HK-2 (cell line): ENCODE measurements at regions not wholly inside any gene's neighbourhood (a gene's known extent, or its start where the extent isn't known, plus 50 kb on each side); places are given as distances from the start of the nearest gene placed in this dataset.
"Not testable (repeated sequence)": the region's sequence is repeated elsewhere in the genome, so short reads cannot be mapped to it uniquely, and the experiment has no call there.

Experiments used
- DNase-seq: peaks from one replicate; pipeline ENCODE4 v3.0.0-alpha.2; 2018; ENCODE audit not compliant: unreplicated experiment

GRCh38 chr1:47660622-47661021 lies 222.8 kb downstream of the FOXD2 start:
- DNase-seq: no peak

- no peak for DNase-seq
Observed at GRCh38 chr1:47661040-47661439, 223.2 kb downstream of the FOXD2 start.

DNA sequence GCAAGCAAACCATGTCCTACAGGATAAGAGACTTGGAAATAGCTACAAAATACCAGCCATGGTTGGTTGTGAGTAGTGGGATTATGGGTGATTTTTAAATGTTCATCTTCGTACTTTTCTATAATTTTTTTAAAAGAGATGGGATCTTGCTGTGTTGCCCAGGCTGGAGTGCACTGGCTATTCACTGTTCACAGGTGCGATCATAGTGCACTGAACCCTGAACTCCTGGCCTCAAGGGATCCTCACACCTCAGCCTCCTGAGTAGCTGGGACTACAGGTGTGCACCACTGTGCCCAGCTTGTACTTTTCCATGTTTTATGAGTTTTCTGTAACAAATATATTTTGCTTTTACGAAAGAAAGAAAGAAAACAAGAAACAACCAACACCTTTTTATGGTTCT lies 224.2 kb downstream of the FOXD2 start:
- DNase-seq: no peak

GRCh38 chr1:47663286-47663685 lies 225.4 kb downstream of the FOXD2 start:
- DNase-seq: no peak

- no peak for DNase-seq
Observed at GRCh38 chr1:47664356-47664755, 226.5 kb downstream of the FOXD2 start.

GRCh38 chr1:47664896-47665295 lies 227.1 kb downstream of the FOXD2 start:
- not testable (repeated sequence) for DNase-seq

DNA sequence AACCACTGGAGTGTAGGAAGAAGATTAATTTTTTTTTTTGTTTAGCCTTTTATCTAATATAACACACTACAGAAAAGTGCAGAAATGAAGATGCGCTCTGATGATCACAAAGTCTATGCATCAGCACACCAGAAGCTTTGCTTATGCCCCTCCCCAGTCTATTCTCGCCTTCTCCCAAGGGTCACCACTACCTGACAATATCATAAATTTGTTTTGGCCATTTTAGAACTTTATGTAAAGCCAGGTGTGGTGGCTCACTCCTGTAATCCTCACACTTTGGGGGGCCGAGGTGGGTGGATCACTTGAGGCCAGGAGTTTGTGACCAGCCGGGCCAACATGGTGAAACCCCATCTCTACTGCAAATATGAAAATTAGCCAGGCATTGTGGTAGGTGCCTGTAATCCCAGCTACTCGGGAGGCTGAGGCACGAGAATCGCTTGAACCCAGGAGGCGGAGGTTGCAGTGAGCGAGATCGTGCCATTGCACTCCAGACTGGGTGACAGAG lies 231.3 kb downstream of the FOXD2 start:
- no peak for DNase-seq

GRCh38 chr1:47672622-47673021 lies 234.8 kb downstream of the FOXD2 start:
- DNase-seq: no peak

DNA sequence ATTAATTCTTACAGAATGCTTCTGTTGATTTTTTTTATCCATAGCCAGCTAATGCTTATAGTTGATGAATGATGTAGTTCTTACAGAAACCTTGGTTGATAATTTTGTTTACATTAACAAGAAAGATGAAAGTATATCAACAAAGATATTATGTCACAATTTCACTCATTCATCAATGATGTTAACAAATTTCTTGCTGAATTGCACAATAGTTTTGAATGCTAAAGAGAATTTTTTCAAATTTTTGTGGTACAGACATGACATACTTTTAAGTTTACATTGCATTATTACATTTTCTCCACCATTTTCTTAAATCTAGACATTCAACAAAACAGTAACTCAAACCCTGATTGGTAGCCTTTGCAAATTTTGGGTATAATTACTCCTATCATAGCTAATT lies 236.3 kb downstream of the FOXD2 start:
- no peak for DNase-seq

DNA sequence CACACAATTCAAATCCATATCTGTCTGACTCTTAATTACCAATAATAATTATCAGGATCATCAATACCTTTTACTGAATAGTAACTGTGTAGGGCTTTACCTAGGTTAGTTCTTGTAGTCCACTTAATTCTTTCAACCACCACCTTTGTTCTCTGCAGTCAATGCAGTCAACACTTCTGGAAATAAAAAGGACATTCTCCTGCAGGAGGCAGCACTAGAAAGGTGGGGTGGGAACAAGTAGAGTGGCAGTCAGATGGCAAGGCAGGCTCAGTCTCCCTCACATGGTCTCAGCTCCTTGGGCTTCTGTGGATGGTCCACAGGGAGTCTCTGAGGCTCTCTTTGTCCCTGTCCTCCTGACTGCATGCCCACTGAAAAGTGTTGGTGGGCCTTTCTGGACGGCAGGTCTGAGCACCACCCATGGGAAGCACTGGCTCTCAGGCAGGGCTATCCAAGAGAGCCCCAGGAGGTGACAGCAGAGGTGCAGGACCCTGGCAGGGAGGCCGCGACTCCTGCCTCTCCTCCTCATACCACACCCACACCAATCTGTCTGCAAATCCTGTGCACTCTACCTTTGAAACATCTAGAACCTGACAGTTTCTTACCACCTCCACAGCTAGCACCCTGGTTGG lies 237.3 kb downstream of the FOXD2 start:
- DNase-seq: no peak

- no peak for DNase-seq
Observed at GRCh38 chr1:47675721-47676120, 237.9 kb downstream of the FOXD2 start.

- no peak for DNase-seq
Observed at GRCh38 chr1:47676311-47677054, 238.6 kb downstream of the FOXD2 start.

- no peak for DNase-seq
Observed at GRCh38 chr1:47677241-47677940, 239.5 kb downstream of the FOXD2 start.

DNA sequence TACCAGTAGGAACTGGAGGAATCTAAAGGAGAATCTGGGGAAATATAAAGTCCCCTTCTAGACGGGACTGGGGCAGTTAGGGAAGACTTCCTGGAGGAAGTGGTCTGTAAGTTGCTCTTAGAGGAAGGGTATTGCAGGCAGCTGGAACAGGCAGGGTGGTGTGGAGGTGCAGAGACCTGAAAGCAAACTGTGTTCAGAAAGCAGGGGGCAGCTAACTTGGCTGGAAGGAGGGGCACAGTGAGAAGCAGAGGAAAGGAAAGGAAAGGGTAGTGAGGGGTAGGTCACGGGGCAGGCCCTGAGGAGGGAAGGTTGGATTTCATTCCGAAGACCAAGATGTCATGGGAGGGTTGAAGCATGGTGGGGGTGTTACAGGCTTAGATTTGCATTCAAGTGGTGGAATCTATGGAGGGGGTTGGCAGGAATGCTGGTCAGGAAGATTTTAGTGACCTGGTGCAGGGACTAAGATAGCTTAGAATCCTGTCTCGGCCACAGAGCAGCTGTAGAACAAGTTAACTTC lies 240.7 kb downstream of the FOXD2 start:
- no peak for DNase-seq

DNA sequence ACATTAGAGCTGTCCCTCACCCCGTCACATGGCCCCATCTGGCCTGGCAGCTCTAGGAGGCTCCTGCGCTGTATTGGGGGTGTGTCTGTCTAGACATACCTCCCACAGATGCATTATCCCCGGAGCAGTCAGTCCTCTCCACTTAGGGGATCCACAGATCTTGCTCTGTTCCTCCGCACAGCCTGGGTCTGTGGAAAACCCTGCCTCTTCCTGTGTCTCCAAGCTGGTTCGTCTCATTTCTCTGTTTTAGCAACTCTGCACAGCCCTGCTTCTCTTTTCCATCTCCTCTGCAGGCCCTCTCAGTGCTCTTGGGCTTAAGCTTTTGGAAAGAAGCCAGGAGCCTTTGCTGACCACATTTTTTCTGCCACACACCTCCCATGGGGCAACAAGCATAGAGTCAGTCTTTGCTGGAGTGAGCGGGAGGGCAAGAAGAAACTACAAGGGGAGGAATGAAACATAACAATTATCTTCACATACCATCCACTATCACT lies 241.5 kb downstream of the FOXD2 start:
- no peak for DNase-seq

GRCh38 chr1:47679826-47680225 lies 242.0 kb downstream of the FOXD2 start:
- no peak for DNase-seq

DNA sequence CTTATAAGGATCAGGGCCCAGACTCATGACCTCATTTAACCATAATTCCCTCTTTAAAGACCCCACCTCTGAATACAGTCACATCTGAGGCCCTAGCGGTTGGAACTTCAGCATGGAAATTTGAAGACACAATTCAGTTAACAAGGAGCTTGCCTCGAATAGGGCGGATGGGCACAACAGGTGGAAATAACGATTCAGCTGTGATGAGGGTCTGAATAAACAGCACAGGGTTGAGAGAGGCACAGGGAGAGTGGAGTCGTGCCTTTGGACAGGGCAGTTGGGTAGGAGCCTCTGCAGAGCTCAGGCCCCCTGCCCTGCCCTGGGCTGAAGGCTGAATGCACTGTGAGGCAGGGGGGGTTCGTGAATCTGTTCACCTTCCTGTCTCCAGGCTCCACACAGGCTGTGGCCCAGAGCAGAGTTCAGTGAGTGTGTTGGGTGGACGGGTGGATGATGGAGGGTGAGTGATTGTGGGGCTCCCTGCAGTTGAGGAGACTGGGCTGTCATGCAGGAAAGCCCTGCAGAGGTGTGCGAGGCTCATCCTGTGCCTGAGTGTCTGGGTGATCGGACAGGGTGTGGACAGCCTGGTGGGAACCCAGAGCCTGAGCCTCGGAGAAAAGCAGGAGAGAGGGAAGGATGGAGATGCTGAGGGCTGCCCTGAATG lies 243.1 kb downstream of the FOXD2 start:
- no peak for DNase-seq

DNA sequence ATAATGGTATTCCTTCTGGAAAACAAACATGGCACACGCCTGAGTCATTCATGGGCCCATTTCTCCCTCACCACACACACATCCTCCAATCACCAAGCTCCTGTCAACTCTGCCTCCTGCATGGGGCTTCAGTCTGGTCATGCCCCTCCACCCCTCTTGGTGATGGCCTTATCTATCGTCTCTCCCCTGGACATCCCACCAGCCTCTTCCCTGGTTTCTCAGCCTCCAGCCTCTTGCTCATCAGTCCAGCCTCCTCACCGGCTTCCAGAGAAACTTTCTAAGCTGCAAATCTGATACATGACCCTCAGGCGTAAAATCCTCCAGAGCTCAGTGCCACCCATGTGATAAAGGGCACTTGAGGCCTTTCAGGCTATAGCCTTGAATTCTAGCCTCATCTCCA lies 243.9 kb downstream of the FOXD2 start:
- DNase-seq: no peak

DNA sequence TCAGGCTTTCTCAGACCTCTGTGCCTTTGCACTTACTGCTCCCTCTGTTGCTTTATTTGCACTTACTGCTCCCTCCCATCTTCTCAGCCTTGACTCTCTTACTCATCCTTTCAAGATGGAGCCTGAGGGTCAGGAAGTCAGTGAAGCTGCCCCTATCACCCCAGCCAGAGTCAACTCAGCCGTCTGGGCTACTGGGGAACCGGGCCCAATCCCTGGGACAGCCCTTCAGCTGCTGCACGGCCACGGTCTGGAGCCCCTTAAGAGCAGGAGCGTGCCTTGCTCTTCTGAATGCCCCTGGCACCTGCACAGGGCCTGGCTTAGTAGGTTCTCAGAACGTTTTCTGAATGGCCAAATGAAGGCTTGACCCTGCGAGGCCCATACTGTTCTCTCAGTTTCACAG lies 244.4 kb downstream of the FOXD2 start:
- no peak for DNase-seq

- DNase-seq: no peak
Observed at GRCh38 chr1:47682786-47683350, 245.0 kb downstream of the FOXD2 start.

GRCh38 chr1:47683401-47683800 lies 245.6 kb downstream of the FOXD2 start:
- DNase-seq: no peak

GRCh38 chr1:47684518-47684917 lies 246.7 kb downstream of the FOXD2 start:
- no peak for DNase-seq
